OCI-LY3 (cell line): ENCODE measurements at regions not wholly inside any gene's neighbourhood (a gene's known extent, or its start where the extent isn't known, plus 50 kb on each side); places are given as distances from the start of the nearest gene placed in this dataset.

Source experiments
- H2AFZ ChIP-seq: fragments of 200-600, 300-600 bp; shearing (Covaris generic); 2 replicates; pipeline ENCODE4 v1.6.0; 2014; ENCODE audit warnings: antibody characterized with exemption, low read depth, low read length
- H3K27ac ChIP-seq: fragments of 200-600, 300-600 bp; sonication (generic); 2 replicates; pipeline ENCODE4 v1.5.1; 2014; ENCODE audit warnings: mild to moderate bottlenecking, low read length, moderate library complexity, mixed read lengths
- H3K27me3 ChIP-seq: fragments of 200-600, 300-600 bp; sonication (generic); 2 replicates; pipeline ENCODE4 v1.6.1; 2014; ENCODE audit warnings: low read depth, low read length, mixed read lengths
- H3K36me3 ChIP-seq: fragments of 200-600, 300-600 bp; sonication (generic); replicated peaks from 2 replicates; pipeline ENCODE3; 2014; ENCODE audit warnings: low read depth, low read length, mixed read lengths
- H3K4me1 ChIP-seq: fragments of 300-600, 200-600 bp; sonication (generic); 2 replicates; pipeline ENCODE4 v1.6.1; 2014; ENCODE audit warnings: low read length, mixed read lengths
- H3K4me2 ChIP-seq: fragments of 200-600, 300-600 bp; sonication (generic); 2 replicates; pipeline ENCODE4 v1.6.1; 2014; ENCODE audit warnings: low read length, mixed read lengths
- H3K4me3 ChIP-seq: fragments of 300-600, 200-600 bp; sonication (generic); 2 replicates; pipeline ENCODE4 v1.5.1; 2014; ENCODE audit warnings: antibody characterized with exemption, mild to moderate bottlenecking, low read length, moderate library complexity
- H3K79me2 ChIP-seq: fragments of 300-600, 200-600 bp; shearing (Covaris generic); 2 replicates; pipeline ENCODE4 v1.6.1; 2014; ENCODE audit warnings: mild to moderate bottlenecking, low read length, mixed read lengths
- H3K9ac ChIP-seq: fragments of 300-600, 200-600 bp; shearing (Covaris generic); 2 replicates; pipeline ENCODE4 v1.6.0; 2014; ENCODE audit warnings: mild to moderate bottlenecking, low read length, moderate library complexity
- H3K9me3 ChIP-seq: fragments of 200-600, 300-600 bp; shearing (Covaris generic); 2 replicates; pipeline ENCODE4 v1.6.1; 2014; ENCODE audit warnings: low read length, mixed read lengths; ENCODE audit not compliant: insufficient read depth
- H4K20me1 ChIP-seq: fragments of 200-600, 300-600 bp; sonication (generic); 2 replicates; pipeline ENCODE4 v1.6.1; 2016; ENCODE audit warnings: low read length, mixed read lengths; ENCODE audit not compliant: insufficient read depth
- CTCF ChIP-seq: fragments of 200-600, 300-600 bp; sonication (generic); IDR thresholded peaks from 2 replicates; pipeline ENCODE4 v1.5.1; 2014; ENCODE audit warnings: antibody characterized with exemption, low read length, low read depth
- EZH2phosphoT487 ChIP-seq: fragments of 200-600 bp; shearing (Covaris generic); IDR thresholded peaks from 2 replicates; pipeline ENCODE4 v1.6.1; 2018; ENCODE audit warnings: antibody characterized with exemption, mixed run types, low read depth

- Histone ChIP-seq H3K4me2 (no peak overlapping the region), H3K9ac (no peak overlapping the region), H3K27ac (no peak overlapping the region), H3K36me3 (no peaks in the 10 kb centered on the region), H2AFZ (no peak overlapping the region), H3K9me3 (no peaks in the 10 kb centered on the region), H3K27me3 (no peaks in the 10 kb centered on the region), H3K79me2 (no peaks in the 10 kb centered on the region), H4K20me1 (no peaks in the 10 kb centered on the region), H3K4me3 (no peak overlapping the region), H3K4me1 (peaks cover 20% of the 10 kb centered on the region)
- TF ChIP-seq EZH2phosphoT487 (no peak), CTCF (no peak)
Measured at GRCh38 chr4:181307824-181308223, 935.4 kb upstream of the TENM3 start.

- Histone ChIP-seq H3K27me3 (no peaks in the 10 kb centered on the region), H3K4me3 (peak overlapping the region; percentile 39), H4K20me1 (no peaks in the 10 kb centered on the region), H3K9ac (no peak overlapping the region), H3K4me1 (peaks cover 20% of the 10 kb centered on the region), H3K27ac (no peak overlapping the region), H3K9me3 (no peaks in the 10 kb centered on the region), H3K4me2 (peak overlapping the region; percentile 54), H3K79me2 (no peaks in the 10 kb centered on the region), H2AFZ (peak overlapping the region; percentile 79), H3K36me3 (no peaks in the 10 kb centered on the region)
- TF ChIP-seq EZH2phosphoT487 (no peak), CTCF (no peak)
Measured at GRCh38 chr4:181308476-181309312, 934.5 kb upstream of the TENM3 start.

- Histone ChIP-seq H3K36me3 (no peaks in the 10 kb centered on the region), H3K79me2 (no peaks in the 10 kb centered on the region), H3K4me1 (peaks cover 5% of the 10 kb centered on the region; the same call in 1 of the 2 replicates), H3K4me3 (no peak overlapping the region), H3K27me3 (no peaks in the 10 kb centered on the region), H2AFZ (no peak overlapping the region), H3K9me3 (no peaks in the 10 kb centered on the region), H3K9ac (no peak overlapping the region), H4K20me1 (no peaks in the 10 kb centered on the region), H3K27ac (no peak overlapping the region), H3K4me2 (no peak overlapping the region)
- TF ChIP-seq CTCF, result no peak
- TF ChIP-seq EZH2phosphoT487, result no peak
Measured at GRCh38 chr4:181312066-181312465, 931.1 kb upstream of the TENM3 start.

GRCh38 chr4:181319629-181320028 is 923.6 kb upstream of the TENM3 start:
- no peak overlapping the region for H3K4me2 ChIP-seq
- H3K4me1 ChIP-seq, result peaks cover 18% of the 10 kb centered on the region
- no peaks in the 10 kb centered on the region for H3K27me3 ChIP-seq
- H3K36me3 ChIP-seq, result no peaks in the 10 kb centered on the region
- H4K20me1 ChIP-seq, result no peaks in the 10 kb centered on the region
- no peak overlapping the region for H3K4me3 ChIP-seq
- H3K9ac ChIP-seq, result no peak overlapping the region
- TF ChIP-seq EZH2phosphoT487, result no peak
- TF ChIP-seq CTCF, result no peak
- H3K79me2 ChIP-seq, result no peaks in the 10 kb centered on the region
- no peaks in the 10 kb centered on the region for H3K9me3 ChIP-seq
- no peak overlapping the region for H2AFZ ChIP-seq
- H3K27ac ChIP-seq, result no peak overlapping the region
